Calu3 (cell line): ENCODE measurements at regions not wholly inside any gene's neighbourhood (a gene's known extent, or its start where the extent isn't known, plus 50 kb on each side); places are given as distances from the start of the nearest gene placed in this dataset.

Source experiments
- BruUV-seq: library from RNA; stranded (reverse); fragments of 400-500 nt; replicated peaks from 2 replicates; lab custom pipeline; 2021; lab: Mats Ljungman, UMichigan
- CTCF ChIA-PET: fragments of 300-600 bp; sonication (Branson Sonifier 250); formaldehyde crosslinking; loops from one replicate; lab custom pipeline; 2022; ENCODE audit warnings: antibody characterized with exemption; lab: Charles Lee
- DNase-seq: peaks from one replicate; pipeline ENCODE4 v3.0.0; 2022
- H3K27ac Mint-ChIP-seq: one replicate; pipeline ENCODE4 v1.8.0; 2022; ENCODE audit warnings: mixed read lengths; ENCODE audit not compliant: unreplicated experiment
- H3K27me3 Mint-ChIP-seq: one replicate; pipeline ENCODE4 v1.8.0; 2022; ENCODE audit warnings: mixed read lengths; ENCODE audit not compliant: unreplicated experiment
- H3K36me3 Mint-ChIP-seq: one replicate; pipeline ENCODE4 v1.8.0; 2022; ENCODE audit warnings: mild to moderate bottlenecking, moderate library complexity, mixed read lengths; ENCODE audit not compliant: insufficient read depth, unreplicated experiment
- H3K4me1 Mint-ChIP-seq: one replicate; pipeline ENCODE4 v1.8.0; 2022; ENCODE audit warnings: mild to moderate bottlenecking, low read depth, mixed read lengths; ENCODE audit not compliant: unreplicated experiment
- H3K4me3 Mint-ChIP-seq: one replicate; pipeline ENCODE4 v1.8.0; 2022; ENCODE audit warnings: mild to moderate bottlenecking, low read depth, moderate library complexity, mixed read lengths; ENCODE audit not compliant: unreplicated experiment
- H3K9me3 Mint-ChIP-seq: one replicate; pipeline ENCODE4 v1.8.0; 2022; ENCODE audit warnings: low read depth, mixed read lengths; ENCODE audit not compliant: unreplicated experiment
- intact Hi-C: fragments of 100-400 bp; cut with micrococcal nuclease; formaldehyde crosslinking; loops from one replicate; pipeline ENCODE4 v1.10.0; 2022; ENCODE audit not compliant: unreplicated experiment
- TF ChIP-seq, protein P1 (sequence below): fragments of 200-600 bp; IDR thresholded peaks from one replicate; pipeline ENCODE4 v1.8.0; 2022; ENCODE audit warnings: antibody characterized with exemption; ENCODE audit not compliant: unreplicated experiment

DNA sequence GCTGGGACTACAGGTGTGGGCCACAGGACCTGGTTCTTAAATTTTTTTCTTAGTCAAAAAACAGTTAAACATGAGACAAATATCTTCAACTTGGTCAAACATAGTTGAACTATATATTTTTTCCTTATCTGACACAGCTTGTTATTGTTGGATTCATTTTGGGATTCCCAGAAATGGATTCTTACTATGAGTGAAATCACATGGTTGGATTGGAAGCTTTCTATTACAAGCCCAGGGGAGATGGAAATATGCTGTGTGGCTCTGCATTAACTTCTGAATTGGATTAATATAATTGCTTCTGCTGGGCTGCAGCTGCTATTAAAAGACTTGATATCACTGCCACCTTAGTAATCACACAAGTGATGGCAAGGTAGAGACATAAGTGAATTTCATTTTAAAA lies 126.4 kb upstream of the DUSP22 start:
- CTCF ChIA-PET: no interaction called here
- Mint-ChIP-seq H3K27ac (no peak overlapping the region), H3K4me1 (no peaks in the 10 kb centered on the region), H3K36me3 (no peaks in the 10 kb centered on the region), H3K4me3 (no peak overlapping the region), H3K27me3 (peaks cover 10% of the 10 kb centered on the region), H3K9me3 (no peaks in the 10 kb centered on the region)
- no peak for DNase-seq
- no TSS peak for BruUV-seq
- TF ChIP-seq, protein P1, sequence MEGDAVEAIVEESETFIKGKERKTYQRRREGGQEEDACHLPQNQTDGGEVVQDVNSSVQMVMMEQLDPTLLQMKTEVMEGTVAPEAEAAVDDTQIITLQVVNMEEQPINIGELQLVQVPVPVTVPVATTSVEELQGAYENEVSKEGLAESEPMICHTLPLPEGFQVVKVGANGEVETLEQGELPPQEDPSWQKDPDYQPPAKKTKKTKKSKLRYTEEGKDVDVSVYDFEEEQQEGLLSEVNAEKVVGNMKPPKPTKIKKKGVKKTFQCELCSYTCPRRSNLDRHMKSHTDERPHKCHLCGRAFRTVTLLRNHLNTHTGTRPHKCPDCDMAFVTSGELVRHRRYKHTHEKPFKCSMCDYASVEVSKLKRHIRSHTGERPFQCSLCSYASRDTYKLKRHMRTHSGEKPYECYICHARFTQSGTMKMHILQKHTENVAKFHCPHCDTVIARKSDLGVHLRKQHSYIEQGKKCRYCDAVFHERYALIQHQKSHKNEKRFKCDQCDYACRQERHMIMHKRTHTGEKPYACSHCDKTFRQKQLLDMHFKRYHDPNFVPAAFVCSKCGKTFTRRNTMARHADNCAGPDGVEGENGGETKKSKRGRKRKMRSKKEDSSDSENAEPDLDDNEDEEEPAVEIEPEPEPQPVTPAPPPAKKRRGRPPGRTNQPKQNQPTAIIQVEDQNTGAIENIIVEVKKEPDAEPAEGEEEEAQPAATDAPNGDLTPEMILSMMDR: no peak
- intact Hi-C loops: no loop called here

DNA sequence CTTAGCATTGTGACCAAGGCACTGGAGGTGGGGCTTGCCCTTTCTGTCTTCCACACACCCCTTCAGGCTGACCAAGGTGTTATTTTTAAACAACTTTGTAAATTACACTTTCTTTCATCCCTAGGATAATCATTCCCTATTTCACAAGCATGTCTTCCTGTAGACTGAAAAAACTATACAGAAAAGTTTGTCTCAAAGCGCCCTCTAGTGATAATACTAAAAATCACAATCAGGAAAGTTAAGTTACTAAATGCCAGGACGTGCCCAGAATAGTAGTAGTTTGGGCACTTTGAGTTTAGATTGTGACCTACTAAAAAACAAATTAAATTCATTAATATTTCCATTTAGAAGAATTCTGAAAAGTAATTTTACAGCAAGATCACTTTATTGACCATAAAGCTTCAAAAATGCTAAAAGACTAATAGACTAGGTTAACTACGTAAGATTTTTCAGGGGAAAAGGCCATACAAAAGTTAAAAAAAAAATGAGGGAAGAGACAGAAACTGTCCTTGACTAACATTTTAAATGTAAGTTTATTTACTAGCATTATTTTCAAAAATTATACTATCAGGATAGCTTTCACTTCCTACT lies 123.3 kb upstream of the DUSP22 start:
- Mint-ChIP-seq H3K27me3 (peaks cover 29% of the 10 kb centered on the region), H3K9me3 (peaks cover 4% of the 10 kb centered on the region), H3K36me3 (no peaks in the 10 kb centered on the region), H3K4me3 (no peak overlapping the region), H3K4me1 (no peaks in the 10 kb centered on the region), H3K27ac (no peak overlapping the region)
- DNase-seq: no peak
- no TSS peak for BruUV-seq
- CTCF ChIA-PET: no interaction called here
- intact Hi-C loops: no loop called here
- TF ChIP-seq, protein P1: peak; percentile 21

DNA sequence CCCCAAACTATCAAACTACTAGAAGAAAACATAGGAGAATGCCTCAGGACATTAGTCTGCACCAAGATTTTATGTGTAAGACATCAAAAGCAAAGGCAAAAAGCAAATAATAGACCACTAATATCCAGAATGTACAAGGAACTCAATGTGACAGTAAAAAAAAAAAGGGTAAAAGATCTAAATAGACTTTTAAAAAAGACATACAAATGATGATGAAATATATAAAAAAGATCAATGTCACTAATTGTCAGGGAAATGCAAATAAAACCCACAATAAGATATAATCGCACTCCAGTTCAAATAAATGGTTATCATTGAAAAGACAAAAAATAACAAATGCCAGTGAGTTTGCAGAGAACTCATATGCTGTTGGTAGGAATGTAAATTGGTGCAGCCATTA lies 118.3 kb upstream of the DUSP22 start:
- peaks cover 4% of the 10 kb centered on the region for H3K9me3 Mint-ChIP-seq
- no peaks in the 10 kb centered on the region for H3K4me1 Mint-ChIP-seq
- no peaks in the 10 kb centered on the region for H3K36me3 Mint-ChIP-seq
- TF ChIP-seq, protein P1: no peak
- H3K27ac Mint-ChIP-seq: no peak overlapping the region
- peaks cover 31% of the 10 kb centered on the region for H3K27me3 Mint-ChIP-seq
- no TSS peak for BruUV-seq
- H3K4me3 Mint-ChIP-seq: no peak overlapping the region
- CTCF ChIA-PET: no interaction called here
- DNase-seq: no peak
- intact Hi-C loops: no loop called here

DNA sequence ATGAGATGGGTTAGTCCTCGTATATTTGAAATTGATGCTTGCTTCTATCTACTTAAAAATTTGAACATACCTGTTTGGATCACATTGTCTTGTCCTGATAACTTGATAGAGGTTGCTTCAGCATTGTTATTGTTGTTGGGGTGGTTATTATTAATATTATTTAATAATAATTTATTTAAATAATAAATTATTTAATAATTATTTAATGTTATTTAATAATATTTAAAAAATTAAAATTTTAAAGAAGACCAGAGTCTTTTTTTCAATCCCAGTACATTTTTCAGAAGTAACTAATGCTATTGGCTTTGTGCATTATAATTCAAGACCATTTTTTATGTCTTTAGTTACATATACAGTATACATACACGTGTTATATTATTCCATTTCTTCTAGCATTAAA lies 116.6 kb upstream of the DUSP22 start:
- Mint-ChIP-seq H3K27me3 (peaks cover 31% of the 10 kb centered on the region), H3K36me3 (no peaks in the 10 kb centered on the region), H3K4me1 (no peaks in the 10 kb centered on the region), H3K27ac (no peak overlapping the region), H3K4me3 (no peak overlapping the region), H3K9me3 (peaks cover 4% of the 10 kb centered on the region)
- CTCF ChIA-PET: no interaction called here
- BruUV-seq: no TSS peak
- intact Hi-C loops: no loop called here
- TF ChIP-seq, protein P1: no peak
- no peak for DNase-seq
